HG02973 (cell line): ENCODE measurements at regions not wholly inside any gene's neighbourhood (a gene's known extent, or its start where the extent isn't known, plus 50 kb on each side); places are given as distances from the start of the nearest gene placed in this dataset.
"Not testable (repeated sequence)": the region's sequence is repeated elsewhere in the genome, so short reads cannot be mapped to it uniquely, and the experiment has no call there.

Source experiments
- ATAC-seq: cut with Tn5 transposase; IDR thresholded peaks from one replicate; pipeline ENCODE4 v1.9.1; 2021; ENCODE audit warnings: moderate library complexity; ENCODE audit not compliant: unreplicated experiment

GRCh38 chr5:84961193-84961592 lies 576.5 kb upstream of the EDIL3 start:
- ATAC-seq, result no peak

GRCh38 chr5:84961903-84962302 lies 577.2 kb upstream of the EDIL3 start:
- ATAC-seq, result no peak

- ATAC-seq, result no peak
Measured at GRCh38 chr5:84983093-84983492, 598.4 kb upstream of the EDIL3 start.

- no peak for ATAC-seq
Measured at GRCh38 chr5:84985148-84985547, 600.5 kb upstream of the EDIL3 start.

GRCh38 chr5:84986688-84987087 lies 602.0 kb upstream of the EDIL3 start:
- no peak for ATAC-seq

- no peak for ATAC-seq
Measured at GRCh38 chr5:85000671-85001070, 616.0 kb upstream of the EDIL3 start.

GRCh38 chr5:85002026-85002425 lies 617.3 kb upstream of the EDIL3 start:
- not testable (repeated sequence) for ATAC-seq

GRCh38 chr5:85010014-85010562 lies 625.4 kb upstream of the EDIL3 start:
- no peak for ATAC-seq

- no peak for ATAC-seq
Measured at GRCh38 chr5:85017261-85017660, 632.6 kb upstream of the EDIL3 start.

- ATAC-seq, result no peak
Measured at GRCh38 chr5:85030316-85031084, 645.8 kb upstream of the EDIL3 start.

- no peak for ATAC-seq
Measured at GRCh38 chr5:85049020-85049419, 664.3 kb upstream of the EDIL3 start.

GRCh38 chr5:85052826-85053225 lies 668.1 kb upstream of the EDIL3 start:
- ATAC-seq, result no peak

GRCh38 chr5:85069659-85070640 lies 685.3 kb upstream of the EDIL3 start:
- no peak for ATAC-seq

GRCh38 chr5:85077581-85077980 lies 692.9 kb upstream of the EDIL3 start:
- ATAC-seq, result no peak

GRCh38 chr5:85096421-85096820 lies 711.7 kb upstream of the EDIL3 start:
- no peak for ATAC-seq

GRCh38 chr5:85108471-85108870 lies 723.8 kb upstream of the EDIL3 start:
- ATAC-seq, result no peak

GRCh38 chr5:85109616-85110015 lies 724.9 kb upstream of the EDIL3 start:
- no peak for ATAC-seq

- no peak for ATAC-seq
Measured at GRCh38 chr5:85132269-85132668, 747.6 kb upstream of the EDIL3 start.

GRCh38 chr5:85140471-85140870 lies 755.8 kb upstream of the EDIL3 start:
- no peak for ATAC-seq

- no peak for ATAC-seq
Measured at GRCh38 chr5:85143138-85143537, 758.5 kb upstream of the EDIL3 start.

GRCh38 chr5:85148701-85149100 lies 764.0 kb upstream of the EDIL3 start:
- no peak for ATAC-seq

- ATAC-seq, result no peak
Measured at GRCh38 chr5:85159395-85159794, 774.7 kb upstream of the EDIL3 start.
